ENCODE measurements at regions not wholly inside any gene's neighbourhood (a gene's known extent, or its start where the extent isn't known, plus 50 kb on each side); places are given as distances from the start of the nearest gene placed in this dataset.

DNA sequence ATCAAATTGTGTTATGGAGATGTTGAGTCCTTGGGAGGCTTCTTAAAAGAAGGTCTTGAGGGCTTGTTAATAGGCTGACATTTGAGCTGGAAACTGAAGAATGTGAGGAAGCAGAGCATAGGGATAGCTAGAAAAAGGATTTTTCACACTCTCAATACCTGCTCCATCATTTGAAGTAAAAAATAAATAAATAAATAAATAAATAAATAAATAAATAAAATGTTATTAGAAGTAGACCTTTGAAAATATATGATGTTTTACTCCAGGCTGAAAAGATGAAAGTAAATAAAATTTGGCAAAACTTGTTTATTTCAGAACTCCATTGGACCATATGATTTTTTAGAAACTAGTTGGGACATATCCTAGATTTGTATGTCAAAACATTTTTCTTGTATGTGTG is 1757.8 kb upstream of the TENM3 start:
- DNase-seq (ENCODE audit: low read depth in 2 of 2): no peak

DNA sequence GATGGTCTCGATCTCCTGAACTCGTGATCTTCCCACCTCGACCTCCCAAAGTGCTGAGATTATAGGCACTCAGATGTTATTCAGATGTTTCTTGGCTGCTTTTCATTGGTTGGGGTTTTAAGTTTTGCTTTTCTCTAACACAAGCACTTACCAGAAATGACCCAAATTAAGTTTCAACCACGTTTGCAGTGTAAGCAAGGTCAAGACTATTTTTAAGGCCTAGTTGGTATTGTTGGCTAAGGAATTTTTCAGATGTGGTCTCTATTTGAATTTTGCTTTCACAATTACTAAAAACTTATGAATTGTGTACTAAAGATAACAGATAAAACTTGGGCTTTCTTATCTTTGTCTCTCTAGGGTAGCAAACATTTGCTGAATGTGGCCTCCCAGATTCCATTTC is 1756.9 kb upstream of the TENM3 start:
- no peak for DNase-seq (ENCODE audit: low read depth in 2 of 2)

DNA sequence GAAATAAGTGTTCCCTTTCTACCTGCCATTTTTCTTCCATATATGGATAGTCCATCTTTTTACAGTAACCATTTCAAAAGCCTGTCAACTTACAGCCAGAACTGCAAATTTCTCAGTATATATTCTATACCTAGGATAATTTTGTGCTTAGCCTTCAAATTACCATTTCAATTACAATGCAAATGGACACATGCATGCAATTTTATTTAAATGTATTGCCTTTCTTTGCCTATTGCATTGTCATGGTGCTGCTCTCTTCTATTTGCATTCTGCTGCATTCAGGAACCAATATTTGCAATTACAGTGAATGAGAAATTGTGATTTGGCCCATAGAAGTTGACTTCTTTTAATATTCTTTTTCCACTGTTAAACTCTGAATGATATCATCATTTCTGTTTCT is 1753.4 kb upstream of the TENM3 start:
- DNase-seq (ENCODE audit: low read depth in 2 of 2): no peak

DNA sequence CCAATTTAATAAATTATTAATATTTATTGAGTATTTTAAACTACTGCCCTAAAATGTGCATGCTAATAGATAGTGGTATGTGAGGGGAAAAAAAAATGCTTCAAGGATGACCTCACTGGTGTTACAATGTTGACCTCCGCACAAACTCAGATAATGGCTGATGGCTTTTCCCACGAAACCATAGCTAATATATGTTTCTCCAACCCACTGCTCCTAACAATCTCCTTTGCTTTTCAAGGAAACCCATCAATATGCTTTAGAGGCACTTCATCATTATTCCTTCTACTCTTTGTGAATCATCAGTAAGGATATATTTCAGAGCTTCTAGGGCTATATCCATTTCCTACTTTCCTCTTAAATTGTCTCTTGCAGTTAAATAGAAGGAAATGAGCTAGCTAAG is 1752.0 kb upstream of the TENM3 start:
- no peak for DNase-seq (ENCODE audit: low read depth in 2 of 2)

- DNase-seq (ENCODE audit: low read depth in 2 of 2): no peak
These were observed 1749.9 kb upstream of the TENM3 start for GRCh38 chr4:180493299-180493698.

DNA sequence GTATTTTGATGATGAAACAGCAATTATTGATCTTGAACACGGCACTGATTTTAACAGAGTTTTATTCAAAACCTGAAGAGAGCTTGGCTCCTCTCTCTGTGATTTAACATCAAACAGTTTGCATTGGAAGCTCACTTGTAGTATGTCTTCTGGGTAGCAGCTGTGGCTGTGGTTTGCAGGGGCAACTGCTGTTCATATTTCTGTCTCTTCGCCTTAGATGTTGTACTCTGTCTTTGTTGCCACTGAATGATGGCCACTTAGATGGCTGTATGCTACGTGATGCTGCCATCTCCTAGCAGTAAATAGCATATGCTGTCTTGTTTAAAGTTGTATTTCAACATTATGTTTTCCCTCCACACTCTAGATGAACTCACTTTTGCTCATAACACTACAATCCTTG is 1743.0 kb upstream of the TENM3 start:
- no peak for DNase-seq (ENCODE audit: low read depth in 2 of 2)

DNA sequence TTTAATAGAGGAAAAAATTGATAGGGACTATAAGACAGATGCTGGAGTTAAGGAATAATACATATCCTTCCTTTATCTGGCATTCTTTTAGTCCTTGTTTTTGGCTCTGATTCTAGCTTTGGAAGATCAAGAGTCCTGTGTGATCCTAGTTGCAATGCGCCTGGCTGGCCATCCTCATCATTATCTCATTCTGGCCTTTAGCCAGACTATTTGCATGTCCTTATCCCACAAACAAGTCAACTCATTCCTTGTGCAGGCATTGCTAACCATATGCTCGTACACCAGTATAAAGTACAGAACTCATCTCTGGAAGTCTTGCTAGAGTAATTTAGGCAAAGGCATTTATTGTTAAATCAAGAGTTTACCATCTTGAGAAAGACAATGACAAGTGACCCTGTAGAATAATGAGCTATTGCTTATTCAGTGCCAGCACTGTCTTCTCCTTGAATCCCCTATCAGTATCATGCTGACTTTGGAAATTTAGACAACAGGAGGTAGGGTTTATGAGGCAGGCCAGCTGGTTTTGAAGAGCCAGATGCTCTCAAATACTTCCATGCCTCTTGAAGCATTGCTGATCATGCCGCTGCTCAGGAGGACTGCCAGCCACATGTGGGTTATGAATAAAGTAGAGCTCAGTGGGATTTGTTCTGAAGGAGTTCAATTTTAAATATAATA is 1730.3 kb upstream of the TENM3 start:
- DNase-seq (ENCODE audit: low read depth in 2 of 2): no peak

- no peak for DNase-seq (ENCODE audit: low read depth in 2 of 2)
These were observed 1724.3 kb upstream of the TENM3 start for GRCh38 chr4:180518906-180519305.

GRCh38 chr4:180521181-180521580 is 1722.0 kb upstream of the TENM3 start:
- DNase-seq (ENCODE audit: low read depth in 2 of 2): no peak

GRCh38 chr4:180525523-180526077 is 1717.6 kb upstream of the TENM3 start:
- no peak for DNase-seq (ENCODE audit: low read depth in 2 of 2)

GRCh38 chr4:180528003-180528402 is 1715.2 kb upstream of the TENM3 start:
- no peak for DNase-seq (ENCODE audit: low read depth in 2 of 2)

DNA sequence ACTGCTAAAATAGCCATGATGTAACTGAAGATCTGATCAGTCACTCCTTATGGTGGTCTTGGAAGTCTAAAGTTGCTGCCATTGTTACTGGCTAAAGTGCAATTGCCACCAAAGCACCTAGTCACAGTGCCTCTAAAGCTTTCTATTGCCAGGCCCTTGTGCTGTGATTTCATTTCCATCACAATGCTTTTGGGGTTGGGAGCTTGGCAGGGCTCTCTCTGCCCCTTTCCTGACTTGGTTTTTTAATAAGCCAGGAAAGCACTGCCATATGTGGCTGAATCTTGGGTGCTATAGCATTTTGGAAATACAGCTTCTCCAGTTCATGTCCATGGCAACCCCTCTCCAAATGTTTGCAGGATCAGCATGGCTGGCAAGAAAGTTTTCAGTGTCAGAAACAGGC is 1712.4 kb upstream of the TENM3 start:
- no peak for DNase-seq (ENCODE audit: low read depth in 2 of 2)

- DNase-seq (ENCODE audit: low read depth in 2 of 2): no peak
These were observed 1710.5 kb upstream of the TENM3 start for GRCh38 chr4:180532691-180533090.

- DNase-seq (ENCODE audit: low read depth in 2 of 2): no peak
These were observed 1704.7 kb upstream of the TENM3 start for GRCh38 chr4:180538384-180539057.

GRCh38 chr4:180539284-180539683 is 1703.9 kb upstream of the TENM3 start:
- DNase-seq (ENCODE audit: low read depth in 2 of 2): no peak

DNA sequence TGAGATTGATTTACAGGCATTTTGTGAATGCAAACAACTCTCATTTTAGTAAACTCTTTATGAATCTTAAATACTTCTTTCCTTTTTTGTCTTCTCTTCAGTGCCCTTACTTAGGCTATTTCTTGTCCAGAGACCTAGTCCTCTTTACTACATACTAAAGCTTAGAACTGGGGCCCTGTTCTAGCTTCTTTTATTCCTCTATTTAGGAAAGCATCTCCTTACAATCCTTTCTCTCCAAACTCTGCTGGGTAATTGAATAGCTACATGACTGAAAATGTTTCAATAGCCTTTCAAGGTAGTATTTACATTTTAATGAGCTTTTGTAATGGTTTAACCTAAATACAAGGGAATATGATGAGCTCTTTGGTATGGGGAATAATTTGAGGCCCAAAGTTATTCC is 1701.5 kb upstream of the TENM3 start:
- no peak for DNase-seq (ENCODE audit: low read depth in 2 of 2)

DNA sequence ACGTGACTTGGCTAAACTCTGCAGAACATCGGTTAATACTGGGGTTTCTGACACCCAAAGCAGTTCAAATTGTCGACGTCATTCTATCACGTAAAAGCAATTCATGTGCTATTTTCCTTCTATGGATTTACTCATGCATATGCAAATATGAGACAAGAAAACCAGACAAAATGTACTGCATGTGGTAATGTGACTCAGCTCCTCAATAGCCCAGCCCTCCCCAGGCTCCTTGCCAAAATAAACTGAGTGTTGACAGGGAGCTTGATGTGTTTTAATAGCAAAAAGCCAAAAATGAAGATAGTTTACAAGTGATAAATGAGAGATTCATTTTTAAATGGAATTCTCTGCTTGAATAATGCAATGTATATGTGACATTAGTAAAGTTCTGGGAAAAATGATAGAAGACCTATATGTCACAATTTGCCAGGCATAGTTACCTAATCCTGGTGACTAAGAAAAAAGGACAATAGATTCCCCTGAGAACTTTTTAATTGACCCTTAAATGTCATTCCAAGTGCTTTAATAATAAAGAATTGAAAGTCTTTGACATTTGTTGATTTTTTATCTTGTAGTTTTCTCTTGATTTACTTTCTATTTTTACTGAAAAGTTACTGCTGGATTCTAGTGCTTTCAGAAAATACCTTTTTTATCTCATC is 1700.6 kb upstream of the TENM3 start:
- DNase-seq (ENCODE audit: low read depth in 2 of 2): no peak

- DNase-seq (ENCODE audit: low read depth in 2 of 2): no peak
These were observed 1693.1 kb upstream of the TENM3 start for GRCh38 chr4:180550106-180550505.

DNA sequence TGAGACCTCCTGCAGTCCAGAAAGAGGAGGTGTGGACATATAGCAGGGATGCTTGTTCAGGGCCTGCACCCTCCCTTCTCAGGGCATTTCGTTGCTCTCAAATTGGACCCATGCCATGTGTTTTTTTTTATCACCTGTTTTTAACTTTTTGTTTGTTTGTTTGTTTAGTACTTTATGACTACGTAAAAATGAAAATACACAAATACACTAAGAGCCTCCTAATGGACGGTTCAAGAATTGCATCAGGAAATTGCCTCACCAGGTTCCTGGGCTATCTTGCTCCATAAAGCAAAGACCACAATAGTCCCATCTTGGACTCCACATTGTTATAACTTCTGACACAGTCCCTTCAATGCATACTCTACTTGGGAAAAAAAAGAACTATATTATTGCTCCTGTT is 1685.9 kb upstream of the TENM3 start:
- DNase-seq (ENCODE audit: low read depth in 2 of 2): no peak

DNA sequence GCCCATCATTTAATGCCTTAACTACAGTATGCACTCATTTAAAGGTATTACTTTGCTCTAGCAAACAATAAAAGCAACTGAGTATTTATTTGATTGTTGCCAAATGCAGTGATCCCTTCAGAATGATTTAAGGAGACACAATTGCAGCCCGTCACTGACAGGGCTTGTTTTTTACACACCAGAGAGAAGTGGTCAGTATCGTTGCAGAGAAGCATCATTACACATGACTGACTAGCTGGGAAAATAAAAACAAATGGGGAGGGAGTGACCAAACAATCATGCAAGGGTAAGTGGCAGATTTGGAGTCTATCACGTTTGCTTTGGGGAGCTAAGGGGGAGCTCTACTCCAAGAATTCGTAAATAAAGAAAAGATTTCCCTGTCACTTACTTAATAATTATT is 1685.3 kb upstream of the TENM3 start:
- DNase-seq (ENCODE audit: low read depth in 2 of 2): no peak

DNA sequence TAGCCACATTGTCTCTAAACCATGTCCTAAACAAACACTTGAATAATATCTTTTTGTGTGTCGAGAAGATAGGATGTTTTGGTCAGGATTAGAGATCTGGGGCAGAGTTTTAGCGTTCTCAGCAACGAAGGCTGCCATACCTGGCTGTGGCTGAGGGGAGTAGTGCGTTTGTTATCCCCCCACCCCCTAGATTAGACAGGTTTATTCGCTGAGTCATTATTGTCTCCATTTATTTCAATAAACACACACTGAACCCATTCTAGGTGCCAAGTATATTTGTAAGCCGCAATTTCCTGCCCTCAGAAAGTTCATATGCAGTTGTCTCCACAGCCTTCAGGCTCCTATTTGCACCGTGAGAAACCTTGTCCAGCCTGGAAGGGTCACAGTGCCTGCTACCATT is 1684.8 kb upstream of the TENM3 start:
- no peak for DNase-seq (ENCODE audit: low read depth in 2 of 2)

- DNase-seq (ENCODE audit: low read depth in 2 of 2): no peak
These were observed 1682.3 kb upstream of the TENM3 start for GRCh38 chr4:180560896-180561295.

DNA sequence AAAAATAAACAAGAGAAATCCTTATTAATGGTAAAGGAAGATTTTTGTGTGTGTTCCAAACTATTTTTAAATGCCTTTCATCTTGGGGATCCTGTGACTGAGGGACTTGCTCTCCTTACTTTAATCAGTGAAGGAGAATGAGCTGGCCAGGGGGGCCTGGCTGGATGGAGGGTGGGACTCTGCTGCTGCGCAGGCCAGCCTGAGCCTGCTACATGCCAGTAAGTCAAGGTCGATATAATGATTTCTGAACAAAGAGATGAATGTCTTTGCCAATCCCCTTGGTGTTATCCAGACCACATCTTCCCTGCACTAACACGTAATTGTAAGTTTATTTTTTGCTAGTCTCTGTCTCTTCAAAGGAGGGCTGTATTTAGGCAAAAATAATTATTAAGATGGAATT is 1679.2 kb upstream of the TENM3 start:
- no peak for DNase-seq (ENCODE audit: low read depth in 2 of 2)

All from stimulated activated CD4-positive, alpha-beta T cell treated with anti-CD3 and anti-CD28 coated beads, Interleukin-1b, Interleukin-23, amount 100 ng/mL, for 4 hours (primary cell).